ENCODE measurements at regions not wholly inside any gene's neighbourhood (a gene's known extent, or its start where the extent isn't known, plus 50 kb on each side); places are given as distances from the start of the nearest gene placed in this dataset.

DNA sequence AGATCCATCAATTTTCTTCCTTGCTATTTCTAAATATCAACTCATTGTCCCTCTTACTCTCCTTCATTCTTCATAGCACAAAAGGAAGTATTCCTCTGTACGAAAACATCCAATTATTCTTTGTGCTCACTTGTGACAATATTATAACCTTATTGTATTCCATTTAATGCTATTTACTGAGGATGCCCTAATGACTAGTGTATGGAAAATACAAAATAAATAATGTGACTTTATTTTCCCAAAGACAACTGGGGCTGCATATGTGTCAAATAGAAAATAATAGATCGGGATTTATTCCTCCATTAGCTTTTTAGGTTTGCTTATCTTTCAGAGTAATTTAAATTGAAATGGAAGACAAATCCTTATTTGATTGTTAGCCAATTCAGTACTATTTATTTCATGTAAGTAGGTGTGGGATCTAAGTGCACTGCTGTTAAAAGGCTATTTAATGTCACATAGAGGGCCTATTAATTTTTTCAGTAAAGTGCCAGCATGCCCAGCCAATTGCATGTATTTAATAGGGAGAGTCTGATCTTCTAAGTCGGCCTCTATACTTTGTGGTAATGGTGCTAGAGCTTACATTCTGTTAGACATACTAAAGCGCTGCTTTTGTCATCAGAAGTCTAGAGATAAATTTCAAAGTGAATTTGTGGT lies 329.8 kb downstream of the MCTP2 start:
- TF ChIP-seq, protein P1, sequence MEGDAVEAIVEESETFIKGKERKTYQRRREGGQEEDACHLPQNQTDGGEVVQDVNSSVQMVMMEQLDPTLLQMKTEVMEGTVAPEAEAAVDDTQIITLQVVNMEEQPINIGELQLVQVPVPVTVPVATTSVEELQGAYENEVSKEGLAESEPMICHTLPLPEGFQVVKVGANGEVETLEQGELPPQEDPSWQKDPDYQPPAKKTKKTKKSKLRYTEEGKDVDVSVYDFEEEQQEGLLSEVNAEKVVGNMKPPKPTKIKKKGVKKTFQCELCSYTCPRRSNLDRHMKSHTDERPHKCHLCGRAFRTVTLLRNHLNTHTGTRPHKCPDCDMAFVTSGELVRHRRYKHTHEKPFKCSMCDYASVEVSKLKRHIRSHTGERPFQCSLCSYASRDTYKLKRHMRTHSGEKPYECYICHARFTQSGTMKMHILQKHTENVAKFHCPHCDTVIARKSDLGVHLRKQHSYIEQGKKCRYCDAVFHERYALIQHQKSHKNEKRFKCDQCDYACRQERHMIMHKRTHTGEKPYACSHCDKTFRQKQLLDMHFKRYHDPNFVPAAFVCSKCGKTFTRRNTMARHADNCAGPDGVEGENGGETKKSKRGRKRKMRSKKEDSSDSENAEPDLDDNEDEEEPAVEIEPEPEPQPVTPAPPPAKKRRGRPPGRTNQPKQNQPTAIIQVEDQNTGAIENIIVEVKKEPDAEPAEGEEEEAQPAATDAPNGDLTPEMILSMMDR (conservative IDR thresholded peaks at IDR 0.05; ENCODE audit: low read depth in 2 of 2): no peak
- TF ChIP-seq EZH2phosphoT487 (IDR thresholded peaks at IDR 0.05; ENCODE audit: unreplicated experiment): no peak
